AG08395 (cell line): ENCODE measurements at regions not wholly inside any gene's neighbourhood (a gene's known extent, or its start where the extent isn't known, plus 50 kb on each side); places are given as distances from the start of the nearest gene placed in this dataset.
"Not testable (repeated sequence)": the region's sequence is repeated elsewhere in the genome, so short reads cannot be mapped to it uniquely, and the experiment has no call there.

Source experiments
- DNase-seq: peaks from one replicate; pipeline ENCODE4 v3.0.0; 2012; ENCODE audit warnings: mixed read lengths, low spot score

DNA sequence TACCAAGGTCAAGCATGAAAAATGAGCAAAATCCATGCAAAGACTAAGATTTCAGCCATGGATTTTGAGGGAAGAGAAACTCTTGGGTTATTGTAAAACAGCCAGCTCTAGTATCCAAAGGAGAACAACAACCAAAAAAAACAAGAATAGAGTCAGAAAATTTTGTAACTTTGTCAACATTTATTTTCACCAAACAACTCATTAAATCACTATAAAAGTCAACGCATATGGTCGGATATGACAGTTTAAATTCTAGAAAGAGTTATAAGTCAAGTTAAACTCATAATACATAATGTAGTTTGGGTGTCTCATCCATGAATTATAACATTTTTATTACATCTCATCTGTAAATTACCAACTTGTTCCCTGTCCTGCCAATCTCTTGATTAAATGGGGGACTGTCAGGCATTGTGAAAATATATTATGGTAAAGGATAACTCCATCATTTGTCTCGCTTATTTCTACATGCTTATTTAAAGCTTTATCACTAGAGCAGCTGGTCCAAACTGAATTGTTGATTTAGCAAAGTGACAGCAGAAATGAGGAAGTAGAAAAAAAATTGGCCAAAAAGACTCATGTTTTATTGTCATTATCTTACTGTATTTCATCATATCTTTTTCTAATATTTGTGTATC lies 224.8 kb upstream of the NOCT start:
- no peak for DNase-seq

DNA sequence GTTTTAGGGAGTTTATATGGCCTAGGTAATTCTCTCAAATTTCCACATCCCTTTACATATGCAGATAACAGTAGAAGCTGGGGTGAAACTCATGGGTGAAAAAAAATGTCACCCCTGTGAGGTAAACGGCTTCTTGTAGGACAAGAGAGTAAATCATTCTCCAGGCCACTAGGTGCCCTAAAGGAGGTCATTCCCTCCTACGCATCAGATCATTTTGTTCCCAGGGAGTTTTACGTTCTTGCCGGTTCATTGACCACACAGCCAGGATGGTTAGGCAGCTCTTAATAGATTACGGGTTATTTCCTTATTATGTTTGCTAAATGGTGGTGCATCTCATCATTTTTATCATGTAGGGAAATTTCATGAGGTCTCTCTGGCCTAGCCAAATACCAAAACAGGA lies 225.8 kb upstream of the NOCT start:
- DNase-seq, result no peak

DNA sequence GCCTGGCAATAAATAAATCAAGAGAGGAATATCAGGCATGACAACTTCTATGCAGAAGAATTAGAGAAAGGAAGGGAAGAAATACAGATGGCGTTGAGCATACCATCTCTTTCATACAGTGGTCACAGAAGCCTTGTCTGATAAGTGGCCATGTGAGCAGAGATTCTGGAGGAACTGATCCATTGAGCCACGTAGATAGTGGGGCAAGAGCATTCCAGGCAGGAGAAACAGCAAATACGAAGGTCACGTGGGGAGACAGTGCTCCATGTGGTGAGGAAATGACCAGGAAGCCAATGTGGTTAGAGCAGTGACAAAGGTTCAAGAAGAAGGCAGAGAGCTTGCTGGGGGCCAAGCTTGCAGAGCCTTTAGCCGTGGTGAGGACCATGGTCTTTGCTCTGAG lies 226.7 kb upstream of the NOCT start:
- DNase-seq, result no peak

DNA sequence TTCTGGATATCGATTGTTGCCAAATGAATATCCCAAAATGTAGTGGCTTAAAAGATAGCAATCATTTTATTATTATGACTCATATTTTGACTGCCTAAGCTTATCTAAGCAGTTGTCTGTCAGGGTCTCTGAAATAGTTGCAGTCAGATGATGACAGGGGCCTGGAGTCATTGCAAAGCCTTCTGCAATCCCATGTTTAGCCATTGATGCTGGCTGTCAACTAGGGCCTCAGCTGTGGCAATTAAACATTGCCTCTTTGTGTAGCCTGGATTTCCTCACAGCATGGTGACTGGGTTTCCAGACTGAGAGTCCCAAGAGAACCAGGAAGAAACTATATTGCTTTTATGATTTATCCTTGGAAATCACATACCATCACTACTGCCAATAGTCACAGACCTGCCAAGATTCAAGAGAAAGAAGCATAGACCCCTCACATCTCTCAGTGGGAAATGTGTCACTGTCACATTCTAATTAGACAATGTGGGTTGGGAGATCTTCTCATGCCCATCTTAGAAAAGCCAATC lies 227.3 kb upstream of the NOCT start:
- no peak for DNase-seq

DNA sequence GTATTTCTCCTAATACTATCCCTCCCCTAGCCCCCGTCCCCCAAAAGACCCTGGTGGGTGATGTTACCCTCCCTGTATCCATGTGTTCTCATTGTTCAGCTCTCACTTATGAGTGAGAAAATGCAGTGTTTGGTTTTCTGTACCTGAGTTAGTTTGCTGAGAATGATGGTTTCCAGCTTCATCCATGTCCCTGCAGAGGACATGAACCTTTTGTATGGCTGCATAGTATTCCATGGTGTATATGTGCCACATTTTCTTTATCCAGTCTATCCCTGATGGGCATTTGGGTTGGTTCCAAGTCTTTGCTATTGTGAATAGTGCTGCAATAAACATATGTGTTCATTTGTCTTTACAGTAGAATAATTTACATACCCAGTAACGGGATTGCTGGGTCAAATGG lies 235.8 kb upstream of the NOCT start:
- DNase-seq, result not testable (repeated sequence)

DNA sequence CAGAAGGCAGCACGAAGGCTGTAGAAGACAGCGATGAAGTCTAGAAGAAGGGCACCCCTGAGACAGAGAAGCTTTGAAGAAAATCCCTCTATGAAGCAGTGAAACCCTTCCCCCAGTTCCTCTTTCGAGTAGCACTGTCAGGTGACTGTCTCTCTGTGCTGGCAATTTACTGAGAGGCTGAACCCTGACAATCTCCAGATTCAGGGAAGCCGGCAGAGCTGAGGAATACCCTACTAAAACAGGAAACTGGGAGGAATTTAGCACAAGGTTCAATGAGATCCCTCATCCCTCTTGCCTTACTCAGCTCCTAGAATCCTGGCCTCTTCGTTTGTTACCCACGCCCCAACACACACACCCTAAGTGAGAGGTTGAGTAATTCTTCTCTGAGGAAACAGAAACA lies 239.7 kb upstream of the NOCT start:
- no peak for DNase-seq

DNA sequence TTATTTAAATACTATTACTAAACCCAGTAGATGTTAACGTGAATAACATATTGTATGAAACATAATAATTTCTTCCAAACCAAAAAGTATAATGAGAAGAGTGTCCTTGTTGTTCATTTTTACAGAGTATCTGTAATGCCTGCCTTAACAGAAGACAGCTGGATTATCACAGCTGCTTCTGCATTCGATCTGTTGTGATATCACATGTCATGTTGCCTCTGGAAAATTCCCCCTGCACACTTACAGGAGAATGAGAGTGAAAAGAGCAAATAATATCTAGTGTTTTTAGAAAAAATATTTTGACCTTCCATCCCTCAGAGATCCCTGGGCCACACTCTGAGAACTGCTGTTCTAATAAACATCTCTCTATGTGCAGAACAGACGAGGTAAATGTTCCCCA lies 240.1 kb upstream of the NOCT start:
- DNase-seq, result no peak

DNA sequence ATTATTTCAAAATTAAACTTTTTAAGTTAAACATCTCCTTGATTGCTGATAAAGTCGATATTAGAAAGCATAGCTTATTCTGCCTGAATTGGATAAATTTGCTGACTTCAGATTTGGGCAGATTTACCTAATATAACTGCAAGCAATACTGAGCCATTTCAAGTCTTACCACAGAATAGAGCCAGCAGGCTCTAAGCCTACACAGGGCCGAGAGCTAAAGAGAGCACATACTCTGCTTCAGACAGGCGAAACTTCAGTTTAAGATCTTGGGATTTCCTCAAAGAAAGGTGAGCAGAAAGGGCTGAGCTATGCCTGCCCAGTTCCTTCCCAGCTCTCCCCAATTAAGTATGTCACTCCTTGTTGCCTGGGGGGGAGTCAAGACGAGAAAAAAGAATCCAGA lies 240.6 kb upstream of the NOCT start:
- no peak for DNase-seq

DNA sequence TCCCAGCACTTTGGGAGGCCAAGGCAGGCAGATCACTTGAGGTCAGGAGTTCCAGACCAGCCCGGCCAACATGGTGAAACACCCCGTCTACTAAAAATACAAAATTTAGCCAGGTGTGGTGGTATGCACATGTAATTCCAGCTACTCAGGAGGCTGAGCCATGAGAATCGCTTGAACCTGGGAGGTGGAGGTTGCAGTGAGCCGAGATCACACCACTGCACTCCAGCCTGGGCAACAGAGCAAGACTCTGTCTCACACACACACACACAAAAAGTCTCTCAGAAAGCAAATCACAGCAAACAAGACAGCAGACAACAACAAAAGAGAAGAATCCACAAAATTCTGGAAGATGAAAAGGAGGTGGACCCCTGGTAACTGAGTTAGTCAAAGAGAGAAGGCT lies 241.5 kb upstream of the NOCT start:
- not testable (repeated sequence) for DNase-seq

DNA sequence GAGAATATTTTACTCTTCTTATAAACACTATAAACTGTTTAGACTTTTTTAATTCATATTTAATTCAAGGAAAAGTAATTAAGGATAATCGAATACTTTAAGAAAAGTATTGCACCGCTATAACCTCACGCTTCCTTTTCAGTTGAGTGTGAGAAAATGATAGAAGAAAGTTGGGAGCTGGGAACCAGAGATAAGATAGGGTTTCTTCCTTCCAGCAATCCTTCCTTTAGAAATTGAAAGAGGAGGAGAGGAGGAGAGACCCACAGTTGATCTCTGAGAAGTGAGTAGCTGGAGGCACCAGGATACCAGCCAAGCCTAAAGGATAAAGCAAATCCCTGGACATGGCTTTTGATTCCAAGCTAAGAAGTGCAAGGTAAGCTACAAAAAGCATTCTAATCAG lies 242.3 kb upstream of the NOCT start:
- no peak for DNase-seq

DNA sequence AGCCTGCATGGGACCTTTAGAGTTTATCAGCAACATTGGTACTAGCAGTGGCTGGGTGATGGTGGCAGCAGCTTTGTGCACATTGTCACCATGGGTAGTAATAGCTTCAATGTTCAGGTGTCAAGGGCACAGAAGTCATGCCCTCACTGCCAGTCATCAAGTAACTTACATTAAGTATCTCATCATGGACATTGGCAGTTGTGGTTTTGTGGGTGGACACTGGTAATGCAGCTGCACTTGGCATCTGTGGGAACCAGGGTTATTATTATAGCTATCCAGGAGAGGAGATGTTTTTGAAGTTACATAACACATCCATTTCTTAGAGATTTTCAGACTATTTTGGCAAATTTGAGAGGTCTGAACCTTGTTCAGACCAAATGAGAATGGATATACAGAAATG lies 243.2 kb upstream of the NOCT start:
- no peak for DNase-seq

DNA sequence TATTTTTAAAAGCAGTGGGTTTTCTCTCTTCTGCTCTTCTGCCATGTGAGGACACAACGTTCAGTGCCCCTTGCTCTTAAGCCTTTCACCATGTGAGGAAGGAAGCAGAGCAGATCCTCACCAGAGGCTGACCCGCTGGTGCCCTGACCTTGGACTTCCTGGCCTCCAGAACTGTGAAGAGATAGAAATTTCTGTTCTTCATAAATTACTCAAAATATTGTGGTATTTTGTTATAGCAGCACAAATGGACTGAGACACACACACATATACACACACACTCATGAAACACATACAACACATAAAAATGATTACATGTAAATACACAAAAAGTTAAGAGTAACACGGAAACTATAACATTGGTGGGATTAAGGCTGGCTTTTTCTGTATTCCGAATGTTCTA lies 244.8 kb upstream of the NOCT start:
- no peak for DNase-seq

DNA sequence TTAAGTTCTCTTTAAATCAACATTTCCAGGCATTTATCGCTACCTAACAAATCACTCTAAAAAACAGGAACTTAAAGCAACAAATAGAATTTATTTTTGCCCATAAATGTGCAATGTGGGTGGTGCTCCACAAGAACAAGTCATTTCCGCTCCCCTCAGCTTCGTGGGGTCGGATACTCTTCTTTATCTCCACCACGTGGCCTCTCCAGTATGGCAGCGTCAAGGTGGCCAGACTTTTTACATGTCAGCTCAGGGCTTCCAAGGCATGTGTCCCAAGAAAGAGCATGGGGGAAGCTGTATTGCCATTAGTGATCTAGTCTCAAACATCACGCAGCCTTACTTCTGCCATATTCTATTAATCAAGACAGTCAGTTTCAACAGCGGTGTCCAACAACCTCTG lies 249.2 kb upstream of the NOCT start:
- DNase-seq, result no peak

DNA sequence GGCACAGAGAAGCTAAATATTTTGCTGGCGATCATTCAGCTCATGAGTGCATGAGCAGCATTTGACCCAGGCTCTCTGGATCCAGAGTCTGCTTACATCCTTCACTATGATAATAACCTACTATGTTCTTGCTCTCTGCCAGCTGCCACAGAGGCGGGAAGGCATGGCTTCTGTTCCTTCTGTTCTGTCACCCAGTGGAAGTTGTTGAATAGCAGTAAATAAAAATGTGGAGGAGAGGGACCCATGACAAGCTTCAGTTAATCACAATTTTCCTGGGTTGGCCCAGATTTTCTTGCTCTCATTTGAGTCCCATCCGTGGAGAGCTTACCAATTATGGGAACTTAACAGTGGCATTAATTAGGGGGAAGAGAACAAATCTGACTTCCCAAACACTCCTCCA lies 250.1 kb upstream of the NOCT start:
- DNase-seq, result no peak

DNA sequence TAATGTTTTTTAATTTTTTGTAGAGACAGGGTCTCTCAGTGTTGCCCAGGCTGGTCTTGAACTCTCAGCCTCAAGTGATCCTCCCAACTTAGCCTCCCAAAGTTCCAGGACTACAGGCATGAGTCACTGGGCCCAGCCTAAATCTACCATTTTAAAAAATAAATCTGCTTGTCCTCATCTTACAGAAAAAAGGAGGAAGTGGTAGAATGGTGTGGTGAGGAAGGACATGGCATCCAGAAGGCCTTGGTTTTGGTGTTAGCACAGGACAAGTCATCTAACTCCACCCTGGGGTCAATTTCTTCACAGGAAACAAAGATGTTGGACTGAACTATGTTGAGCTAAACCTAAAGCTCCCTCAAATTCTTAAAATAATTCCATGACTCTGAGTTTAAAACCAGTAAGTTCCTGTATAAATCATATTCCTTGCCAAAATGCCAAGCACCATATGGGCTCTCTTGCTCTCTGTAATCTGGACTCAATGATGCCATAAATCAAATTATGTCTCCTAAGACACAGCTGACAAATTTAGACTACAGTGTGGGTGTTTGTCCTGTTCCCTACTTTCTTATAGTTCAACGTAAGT lies 253.9 kb upstream of the NOCT start:
- peak; percentile 52 for DNase-seq

DNA sequence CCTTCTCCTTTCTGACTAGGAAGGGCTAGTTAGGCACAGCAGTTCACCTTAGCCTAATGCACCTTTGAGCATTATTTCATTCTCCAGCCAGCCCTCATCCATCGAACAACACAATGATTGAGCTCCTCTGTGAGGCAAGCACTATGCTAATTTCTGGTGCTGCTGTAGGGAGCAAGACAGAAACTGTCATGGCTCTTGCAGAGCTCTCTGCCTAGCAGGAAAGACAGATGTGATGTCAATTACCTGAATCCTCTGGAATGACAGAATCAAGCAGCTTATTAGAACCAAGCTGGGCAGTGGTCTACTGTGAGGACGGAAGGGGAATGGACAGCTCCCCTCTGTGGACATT lies 256.1 kb upstream of the NOCT start:
- no peak for DNase-seq

DNA sequence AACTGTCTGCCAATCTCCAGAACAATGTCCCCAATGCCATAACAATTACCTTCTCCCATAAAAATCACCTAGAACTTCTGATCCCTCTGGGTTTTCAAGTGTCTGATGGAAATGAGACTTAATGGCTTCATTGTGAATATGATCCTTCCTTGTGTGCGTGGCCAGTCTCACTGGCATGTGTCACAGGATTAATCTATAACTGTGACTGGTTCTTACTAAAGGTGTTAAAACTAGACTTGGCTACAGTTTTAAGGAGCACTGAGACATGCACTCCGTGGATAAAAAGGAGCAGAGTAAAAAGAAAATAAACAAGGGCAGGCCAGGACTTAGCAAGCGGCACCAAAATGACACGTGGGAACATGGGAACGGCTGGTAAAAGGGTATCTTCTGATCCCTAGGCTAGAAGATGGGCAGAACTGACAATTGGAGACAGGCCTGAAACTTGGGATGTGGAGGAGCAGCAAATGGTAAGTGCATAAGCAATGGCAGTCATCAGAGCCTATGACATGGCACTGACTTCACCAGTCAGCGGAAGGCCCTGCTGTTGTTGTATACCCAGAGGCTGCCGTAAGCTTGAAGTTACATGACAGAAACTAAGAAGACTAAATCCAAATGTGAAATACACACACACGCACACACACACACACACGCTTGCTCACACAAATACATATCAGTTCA lies 256.6 kb upstream of the NOCT start:
- DNase-seq, result no peak

DNA sequence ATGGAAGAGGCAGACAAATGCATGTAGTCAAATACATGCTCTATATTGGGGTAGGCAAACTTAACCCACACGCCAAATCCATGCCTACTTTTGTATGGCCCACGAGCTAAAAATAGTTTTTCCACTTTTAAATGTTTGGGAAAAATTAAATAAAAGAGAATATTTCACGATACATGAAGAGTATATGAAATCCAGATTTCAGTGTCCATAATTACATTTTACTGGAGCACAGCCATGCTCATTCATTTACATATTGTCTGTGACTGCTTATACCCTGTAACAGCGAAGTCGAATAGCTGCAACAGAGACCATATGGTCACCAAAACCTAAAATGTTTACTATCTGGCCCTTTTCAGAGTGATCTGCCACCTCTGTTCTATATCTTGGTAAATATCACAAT lies 257.4 kb upstream of the NOCT start:
- no peak for DNase-seq

DNA sequence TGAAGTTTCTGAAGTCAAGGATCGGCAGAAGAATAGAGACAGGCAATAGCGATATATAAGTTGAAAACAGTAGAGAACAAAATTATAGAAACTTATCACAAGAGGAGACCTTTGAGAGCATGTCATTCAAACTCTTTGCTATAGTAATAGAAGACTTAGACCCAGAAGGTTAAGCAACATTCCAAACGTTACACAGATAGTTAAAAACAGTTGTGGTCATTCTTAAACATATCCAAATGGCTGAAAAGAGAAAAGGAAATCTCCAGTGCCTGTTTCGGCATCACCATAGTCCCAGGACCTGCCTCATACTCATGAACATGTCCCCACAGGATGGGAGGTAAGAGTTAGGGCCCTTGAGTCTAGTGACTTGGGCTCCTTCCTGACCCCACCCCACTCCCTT lies 258.1 kb upstream of the NOCT start:
- DNase-seq, result no peak

DNA sequence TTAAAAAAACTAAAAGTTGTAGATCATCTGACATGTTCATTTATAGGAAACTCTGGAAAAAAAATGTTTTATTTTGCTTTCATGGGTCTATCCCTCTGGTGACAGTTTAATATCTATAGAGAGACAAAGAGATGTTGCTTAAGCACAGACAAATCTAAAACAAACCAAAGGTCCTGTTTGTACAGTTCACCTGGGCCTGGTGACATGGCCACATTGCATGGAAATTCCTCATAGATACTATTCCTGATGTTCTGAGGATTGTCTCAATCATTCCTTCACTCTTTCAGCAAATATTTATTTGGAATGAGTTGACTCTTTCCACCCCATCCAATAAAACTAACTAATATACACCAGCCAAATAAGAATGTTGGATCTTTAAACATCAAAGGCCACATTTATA lies 259.1 kb upstream of the NOCT start:
- no peak for DNase-seq

DNA sequence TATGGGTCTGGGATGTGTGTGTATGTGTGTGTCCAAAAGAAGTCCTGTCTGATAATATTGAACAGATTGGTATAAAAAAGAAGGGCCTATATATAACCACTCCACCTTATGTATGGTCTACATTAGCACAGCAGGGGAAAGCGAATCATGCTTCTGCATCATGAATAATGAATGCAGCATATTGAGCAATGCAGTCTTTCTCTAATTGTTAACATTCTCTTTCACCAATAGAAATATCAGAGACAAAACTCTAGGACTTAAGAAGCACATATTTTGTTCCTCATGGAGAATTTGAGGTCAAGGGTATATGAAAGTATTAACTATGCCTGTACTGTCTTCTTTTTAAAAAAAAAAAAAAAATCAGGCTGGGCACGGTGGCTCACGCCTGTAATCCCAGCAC lies 264.3 kb upstream of the NOCT start:
- DNase-seq, result peak; percentile 41

DNA sequence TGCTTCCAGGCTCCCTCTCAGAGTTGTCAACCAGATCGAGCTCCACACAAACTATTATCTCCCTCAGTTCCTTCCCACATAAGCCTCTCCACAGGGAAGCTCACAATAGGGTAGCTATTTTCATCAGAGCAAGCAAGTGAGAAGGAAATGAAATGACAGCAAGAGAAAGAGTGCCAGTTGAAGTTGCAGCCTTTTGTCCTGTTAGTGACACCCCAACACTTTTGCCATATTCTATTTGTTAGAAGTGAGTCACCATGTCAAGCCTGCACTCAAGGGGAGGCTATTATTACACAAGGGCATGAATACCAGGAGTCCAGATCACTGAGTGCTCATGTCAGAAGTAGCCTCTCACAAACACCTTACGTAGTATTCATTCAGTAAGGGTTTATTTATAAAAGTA lies 266.3 kb upstream of the NOCT start:
- peak; percentile 59 for DNase-seq

DNA sequence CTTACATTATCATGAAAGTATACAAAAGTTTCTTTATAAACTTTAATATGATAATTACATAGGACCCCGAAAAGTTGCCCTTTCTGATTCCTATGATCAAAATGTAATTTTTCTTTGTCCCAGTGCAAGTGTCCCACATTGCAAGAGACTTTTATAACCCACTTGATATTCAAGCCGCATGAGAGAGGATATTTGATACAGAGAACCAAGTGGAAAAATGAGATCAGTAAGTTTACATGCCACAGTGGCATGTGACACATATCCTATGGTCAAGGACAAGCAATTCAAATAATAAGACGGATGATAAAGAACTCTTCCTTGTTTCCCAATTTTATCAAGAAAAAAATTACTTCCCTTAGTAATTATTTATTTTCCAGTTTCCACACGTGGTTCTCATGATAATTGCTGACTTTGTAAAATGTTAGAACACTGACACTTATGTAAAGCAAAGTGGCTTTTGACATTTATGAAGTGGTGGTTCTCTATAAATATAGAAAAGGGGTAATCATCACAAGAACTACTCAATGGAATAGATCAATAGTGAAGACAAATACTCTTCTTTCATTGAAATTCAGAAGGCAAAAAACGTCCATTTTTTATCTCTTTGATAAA lies 273.7 kb upstream of the NOCT start:
- no peak for DNase-seq
